ENCODE measurements at regions not wholly inside any gene's neighbourhood (a gene's known extent, or its start where the extent isn't known, plus 50 kb on each side); places are given as distances from the start of the nearest gene placed in this dataset.

DNA sequence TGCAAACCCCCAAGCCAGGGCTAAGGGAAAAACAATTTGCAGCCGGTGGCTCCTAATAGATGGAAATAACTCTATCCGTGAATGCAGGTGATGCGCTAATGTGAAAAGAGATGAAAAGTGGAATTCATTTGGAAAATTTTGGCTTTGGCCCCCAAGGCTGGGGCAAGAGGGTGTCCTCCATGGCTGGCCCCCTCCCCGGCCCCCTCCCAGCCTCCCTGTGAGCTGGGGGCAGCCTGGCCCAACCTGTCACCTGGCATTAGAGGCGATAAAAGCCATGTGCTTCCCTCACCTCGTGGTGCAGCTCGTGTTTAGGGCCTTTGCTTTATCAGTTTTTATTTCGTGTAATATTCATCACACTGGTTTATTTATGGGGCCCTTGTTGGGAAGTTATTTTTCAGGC is 267.2 kb downstream of the ENGASE start:
- no peaks in the 10 kb centered on the region for H3K79me2 ChIP-seq (replicated peaks; ENCODE audit: insufficient read depth, low read length)

DNA sequence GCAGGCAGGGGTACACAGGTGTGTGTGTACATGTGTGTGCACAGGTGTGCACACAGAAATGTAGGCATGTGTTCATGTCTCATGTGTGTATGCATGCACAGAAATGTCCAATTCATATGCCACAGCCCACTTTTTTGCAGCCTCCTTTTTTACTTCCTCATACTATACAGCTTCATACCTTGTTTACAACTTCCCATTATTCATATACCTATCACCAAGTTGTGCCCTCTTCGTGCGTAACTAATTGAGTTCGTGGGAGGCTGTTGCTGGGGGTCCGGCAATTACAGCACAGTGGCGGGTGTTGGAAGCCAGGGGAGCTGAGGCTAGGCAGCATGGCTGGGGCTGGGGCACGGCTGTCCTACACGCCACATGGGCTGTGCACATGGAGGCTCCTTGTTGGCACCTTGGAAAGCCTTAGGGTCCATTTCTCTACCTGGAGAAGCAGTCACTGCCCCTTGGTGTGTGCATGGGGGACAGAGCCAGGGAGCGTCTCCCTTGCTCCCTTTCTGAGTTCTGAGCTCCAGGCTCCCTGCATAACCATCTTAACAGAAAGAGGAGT is 266.7 kb downstream of the ENGASE start:
- Histone ChIP-seq H3K9me3 (ENCODE audit: low read length) (no peaks in the 10 kb centered on the region), H3K79me2 (replicated peaks; ENCODE audit: insufficient read depth, low read length) (no peaks in the 10 kb centered on the region), H3K4me3 (ENCODE audit: low read length) (no peak overlapping the region), H3K36me3 (ENCODE audit: insufficient read depth, low read length) (no peaks in the 10 kb centered on the region), H4K20me1 (ENCODE audit: insufficient read depth) (no peaks in the 10 kb centered on the region), H2AFZ (ENCODE audit: low read depth, low read length) (no peak overlapping the region), H3F3A (ENCODE audit: insufficient read depth, low read length, poor library complexity, severe bottlenecking) (no peaks in the 10 kb centered on the region), H3K27me3 (ENCODE audit: insufficient read depth, low read depth, low read length) (no peaks in the 10 kb centered on the region), H3K4me2 (ENCODE audit: low read length) (no peak overlapping the region), H3K9me2 (ENCODE audit: insufficient read depth, low read length) (no peaks in the 10 kb centered on the region), H3K9ac (ENCODE audit: low read length) (no peak overlapping the region), H3K27ac (ENCODE audit: low read length) (no peak overlapping the region)
- no peak for TF ChIP-seq POLR2AphosphoS5 (IDR thresholded peaks at IDR 0.05)
- no peak for TF ChIP-seq MXI1 (conservative IDR thresholded peaks at IDR 0.05; ENCODE audit: poor library complexity, severe bottlenecking)

More for the DNA sequence above, 267.2 kb downstream of the ENGASE start:
- no peaks in the 10 kb centered on the region for H3K9me3 ChIP-seq (ENCODE audit: low read length)
- H3K4me2 ChIP-seq (ENCODE audit: low read length) = no peak overlapping the region
- H3K36me3 ChIP-seq (ENCODE audit: insufficient read depth, low read length) = no peaks in the 10 kb centered on the region
- H3K27ac ChIP-seq (ENCODE audit: low read length) = no peak overlapping the region
- no peaks in the 10 kb centered on the region for H3F3A ChIP-seq (ENCODE audit: insufficient read depth, low read length, poor library complexity, severe bottlenecking)
- no peaks in the 10 kb centered on the region for H3K27me3 ChIP-seq (ENCODE audit: insufficient read depth, low read depth, low read length)
- no peak overlapping the region for H2AFZ ChIP-seq (ENCODE audit: low read depth, low read length)
- no peak overlapping the region for H3K9ac ChIP-seq (ENCODE audit: low read length)
- H3K4me3 ChIP-seq (ENCODE audit: low read length) = no peak overlapping the region
- no peaks in the 10 kb centered on the region for H4K20me1 ChIP-seq (ENCODE audit: insufficient read depth)
- H3K9me2 ChIP-seq (ENCODE audit: insufficient read depth, low read length) = no peaks in the 10 kb centered on the region
- no peak for TF ChIP-seq REST (IDR thresholded peaks at IDR 0.05; ENCODE audit: borderline replicate concordance)
- no peak for TF ChIP-seq POLR2AphosphoS5 (IDR thresholded peaks at IDR 0.05)
- TF ChIP-seq TAF1 (IDR thresholded peaks at IDR 0.05; ENCODE audit: low read depth) = no peak
- TF ChIP-seq EZH2 (IDR thresholded peaks at IDR 0.05; ENCODE audit: borderline replicate concordance, insufficient read depth, low read length, poor library complexity, severe bottlenecking) = no peak
- no peak for TF ChIP-seq MXI1 (conservative IDR thresholded peaks at IDR 0.05; ENCODE audit: poor library complexity, severe bottlenecking)
- TF ChIP-seq SMC3 (conservative IDR thresholded peaks at IDR 0.05; ENCODE audit: poor library complexity) = no peak
- TF ChIP-seq, protein P1, sequence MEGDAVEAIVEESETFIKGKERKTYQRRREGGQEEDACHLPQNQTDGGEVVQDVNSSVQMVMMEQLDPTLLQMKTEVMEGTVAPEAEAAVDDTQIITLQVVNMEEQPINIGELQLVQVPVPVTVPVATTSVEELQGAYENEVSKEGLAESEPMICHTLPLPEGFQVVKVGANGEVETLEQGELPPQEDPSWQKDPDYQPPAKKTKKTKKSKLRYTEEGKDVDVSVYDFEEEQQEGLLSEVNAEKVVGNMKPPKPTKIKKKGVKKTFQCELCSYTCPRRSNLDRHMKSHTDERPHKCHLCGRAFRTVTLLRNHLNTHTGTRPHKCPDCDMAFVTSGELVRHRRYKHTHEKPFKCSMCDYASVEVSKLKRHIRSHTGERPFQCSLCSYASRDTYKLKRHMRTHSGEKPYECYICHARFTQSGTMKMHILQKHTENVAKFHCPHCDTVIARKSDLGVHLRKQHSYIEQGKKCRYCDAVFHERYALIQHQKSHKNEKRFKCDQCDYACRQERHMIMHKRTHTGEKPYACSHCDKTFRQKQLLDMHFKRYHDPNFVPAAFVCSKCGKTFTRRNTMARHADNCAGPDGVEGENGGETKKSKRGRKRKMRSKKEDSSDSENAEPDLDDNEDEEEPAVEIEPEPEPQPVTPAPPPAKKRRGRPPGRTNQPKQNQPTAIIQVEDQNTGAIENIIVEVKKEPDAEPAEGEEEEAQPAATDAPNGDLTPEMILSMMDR (IDR thresholded peaks at IDR 0.05; ENCODE audit: poor library complexity, severe bottlenecking) = no peak
- no peak for TF ChIP-seq RAD21 (conservative IDR thresholded peaks at IDR 0.05)
- TF ChIP-seq EP300 (conservative IDR thresholded peaks at IDR 0.05; ENCODE audit: poor library complexity, severe bottlenecking) = no peak

Measured in neural cell (in vitro differentiated cells).